Sciatic nerve (tissue), 2 donors: ENCODE measurements at regions not wholly inside any gene's neighbourhood (a gene's known extent, or its start where the extent isn't known, plus 50 kb on each side); places are given as distances from the start of the nearest gene placed in this dataset.

Experiments
- ATAC-seq: fragments of 200-7000 bp; cut with Tn5 transposase; one replicate; pipeline ENCODE4 v1.9.1; 2020; ENCODE audit warnings: mild to moderate bottlenecking, moderate library complexity
- DNase-seq: peaks from one replicate; pipeline ENCODE4 v3.0.0-alpha.2; 2020; ENCODE audit warnings: low spot score
- intact Hi-C: fragments of 100-400 bp; cut with DNase I; formaldehyde crosslinking; loops from one replicate; pipeline ENCODE4 v1.14.2; 2022
- donor health status: DM: no; HTN: no; CAD: no.
- donor health status: DM: no; HTN: no; CAD: no.

GRCh38 chr19:32124585-32124984, 220.8 kb upstream of the ZNF507 start:
- no peak for ATAC-seq
- intact Hi-C loops: no loop called here
- DNase-seq: no peak

- intact Hi-C loops: no loop called here
- DNase-seq (no peak), ATAC-seq (peak; percentile 34)
These were observed 216.3 kb upstream of the ZNF507 start for GRCh38 chr19:32129141-32129540.

GRCh38 chr19:32130332-32130731, 215.1 kb upstream of the ZNF507 start:
- ATAC-seq (peak; percentile 50), DNase-seq (no peak)
- intact Hi-C loops: no loop called here

- no peak for DNase-seq
- intact Hi-C loops: no loop called here
- peak; percentile 56 for ATAC-seq
These were observed 214.4 kb upstream of the ZNF507 start for GRCh38 chr19:32131005-32131404.

GRCh38 chr19:32138416-32138815, 207.0 kb upstream of the ZNF507 start:
- DNase-seq (no peak), ATAC-seq (no peak)
- intact Hi-C loops: no loop called here

GRCh38 chr19:32141840-32142511, 203.4 kb upstream of the ZNF507 start:
- intact Hi-C loops: no loop called here
- no peak for ATAC-seq
- no peak for DNase-seq

GRCh38 chr19:32146664-32147063, 198.7 kb upstream of the ZNF507 start:
- intact Hi-C loops: no loop called here
- ATAC-seq: no peak
- DNase-seq: no peak

- ATAC-seq (no peak), DNase-seq (no peak)
- intact Hi-C loops: no loop called here
These were observed 194.8 kb upstream of the ZNF507 start for GRCh38 chr19:32150605-32151004.

- ATAC-seq: no peak
- DNase-seq: no peak
- intact Hi-C loops: no loop called here
These were observed 191.0 kb upstream of the ZNF507 start for GRCh38 chr19:32154418-32154817.

- intact Hi-C loops: no loop called here
- no peak for ATAC-seq
- DNase-seq: no peak
These were observed 180.9 kb upstream of the ZNF507 start for GRCh38 chr19:32164384-32164992.

- intact Hi-C loops: no loop called here
- DNase-seq: no peak
- ATAC-seq: no peak
These were observed 180.3 kb upstream of the ZNF507 start for GRCh38 chr19:32165141-32165540.

GRCh38 chr19:32165750-32166149, 179.7 kb upstream of the ZNF507 start:
- DNase-seq (no peak), ATAC-seq (no peak)
- intact Hi-C loops: no loop called here

- DNase-seq (no peak), ATAC-seq (no peak)
- intact Hi-C loops: no loop called here
These were observed 179.2 kb upstream of the ZNF507 start for GRCh38 chr19:32166238-32166637.

- intact Hi-C loops: no loop called here
- no peak for DNase-seq
- ATAC-seq: no peak
These were observed 177.3 kb upstream of the ZNF507 start for GRCh38 chr19:32168111-32168510.

GRCh38 chr19:32168606-32169005, 176.8 kb upstream of the ZNF507 start:
- intact Hi-C loops: no loop called here
- no peak for DNase-seq
- no peak for ATAC-seq

- ATAC-seq (no peak), DNase-seq (no peak)
- intact Hi-C loops: no loop called here
These were observed 173.7 kb upstream of the ZNF507 start for GRCh38 chr19:32171719-32172151.

- intact Hi-C loops: no loop called here
- no peak for ATAC-seq
- DNase-seq: no peak
These were observed 172.7 kb upstream of the ZNF507 start for GRCh38 chr19:32172566-32173160.

GRCh38 chr19:32173836-32174235, 171.6 kb upstream of the ZNF507 start:
- intact Hi-C loops: no loop called here
- DNase-seq (no peak), ATAC-seq (no peak)

- ATAC-seq: no peak
- DNase-seq: no peak
- intact Hi-C loops: no loop called here
These were observed 170.9 kb upstream of the ZNF507 start for GRCh38 chr19:32174386-32175113.

- DNase-seq (no peak), ATAC-seq (no peak)
These were observed 168.8 kb upstream of the ZNF507 start for GRCh38 chr19:32176591-32176990.

More at GRCh38 chr19:32176591-32176990, 168.8 kb upstream of the ZNF507 start:
- intact Hi-C loops: no loop called here
